GM08714 (cell line): ENCODE measurements at regions not wholly inside any gene's neighbourhood (a gene's known extent, or its start where the extent isn't known, plus 50 kb on each side); places are given as distances from the start of the nearest gene placed in this dataset.

ENCODE experiments used
- H3K4me3 ChIP-seq: fragments of 200-500 bp; sonication (Bioruptor generic); 2 replicates; pipeline ENCODE4 v1.5.1; 2014; ENCODE audit warnings: mild to moderate bottlenecking, low read length, inconsistent platforms
- ZNF274 ChIP-seq: IDR thresholded peaks from 2 replicates; pipeline ENCODE4 v1.6.1; 2012; ENCODE audit warnings: mild to moderate bottlenecking, low read depth, low read length

- no peak overlapping the region for H3K4me3 ChIP-seq
- no peak for TF ChIP-seq ZNF274
Measured at GRCh38 chr2:147649286-147649685, 195.5 kb upstream of the ACVR2A start.

- TF ChIP-seq ZNF274: no peak
- no peak overlapping the region for H3K4me3 ChIP-seq
Measured at GRCh38 chr2:147648471-147648870, 196.4 kb upstream of the ACVR2A start.

- no peak for TF ChIP-seq ZNF274
- H3K4me3 ChIP-seq: no peak overlapping the region
Measured at GRCh38 chr2:147647816-147648215, 197.0 kb upstream of the ACVR2A start.

- H3K4me3 ChIP-seq: no peak overlapping the region
- TF ChIP-seq ZNF274: no peak
Measured at GRCh38 chr2:147646818-147647468, 197.9 kb upstream of the ACVR2A start.

- H3K4me3 ChIP-seq: no peak overlapping the region
- TF ChIP-seq ZNF274: no peak
Measured at GRCh38 chr2:147644491-147644890, 200.3 kb upstream of the ACVR2A start.

GRCh38 chr2:147642765-147643164 is 202.1 kb upstream of the ACVR2A start:
- H3K4me3 ChIP-seq: no peak overlapping the region
- TF ChIP-seq ZNF274: no peak

GRCh38 chr2:147641651-147642050 is 203.2 kb upstream of the ACVR2A start:
- no peak overlapping the region for H3K4me3 ChIP-seq
- TF ChIP-seq ZNF274: no peak

- no peak for TF ChIP-seq ZNF274
- H3K4me3 ChIP-seq: peak overlapping the region; percentile 31; the same call in 1 of the 2 replicates
Measured at GRCh38 chr2:147639891-147640290, 204.9 kb upstream of the ACVR2A start.

GRCh38 chr2:147639386-147639785 is 205.4 kb upstream of the ACVR2A start:
- no peak overlapping the region; the same call in 1 of the 2 replicates for H3K4me3 ChIP-seq
- no peak for TF ChIP-seq ZNF274

- TF ChIP-seq ZNF274: no peak
- no peak overlapping the region for H3K4me3 ChIP-seq
Measured at GRCh38 chr2:147636886-147637285, 207.9 kb upstream of the ACVR2A start.

- peak overlapping the region; percentile 43; the same call in 1 of the 2 replicates for H3K4me3 ChIP-seq
- no peak for TF ChIP-seq ZNF274
Measured at GRCh38 chr2:147636238-147636882, 208.5 kb upstream of the ACVR2A start.

- H3K4me3 ChIP-seq: no peak overlapping the region
- TF ChIP-seq ZNF274: no peak
Measured at GRCh38 chr2:147634826-147635225, 210.0 kb upstream of the ACVR2A start.

- no peak for TF ChIP-seq ZNF274
- no peak overlapping the region for H3K4me3 ChIP-seq
Measured at GRCh38 chr2:147632198-147632597, 212.6 kb upstream of the ACVR2A start.

GRCh38 chr2:147631294-147631693 is 213.5 kb upstream of the ACVR2A start:
- H3K4me3 ChIP-seq: no peak overlapping the region
- no peak for TF ChIP-seq ZNF274

GRCh38 chr2:147630585-147630984 is 214.2 kb upstream of the ACVR2A start:
- no peak for TF ChIP-seq ZNF274

GRCh38 chr2:147628971-147629421 is 215.8 kb upstream of the ACVR2A start:
- no peak overlapping the region for H3K4me3 ChIP-seq
- TF ChIP-seq ZNF274: no peak

More at GRCh38 chr2:147630585-147630984, 214.2 kb upstream of the ACVR2A start:
- no peak overlapping the region for H3K4me3 ChIP-seq
